Heart left ventricle (tissue), 13 donors: ENCODE measurements at regions not wholly inside any gene's neighbourhood (a gene's known extent, or its start where the extent isn't known, plus 50 kb on each side); places are given as distances from the start of the nearest gene placed in this dataset.

Source experiments
- CTCF ChIP-seq, 12 donors: fragments of 200-600 bp; sonication (generic) in 4 of 12; IDR thresholded peaks; one replicate each; pipeline versions ENCODE4 v1.5.0 to v1.8.0; 2018 to 2022; ENCODE audit warnings: antibody characterized with exemption in 12 of 12, mild to moderate bottlenecking in 5 of 12
- POLR2A ChIP-seq, 2 donors: fragments of 450-650 bp; IDR thresholded peaks; one replicate each; pipeline ENCODE4 v1.6.1; 2017; ENCODE audit warnings: antibody characterized with exemption in 2 of 2, mild to moderate bottlenecking in 2 of 2, moderate library complexity in 2 of 2
- donor health status: ischemic (EF 13 %, LVEDD 7.1; RV severe dilation, severe dysfunction).
- donor health status: DM: no; HTN: yes; CAD: no.
- donor health status: DM: no; HTN: no; CAD: no.
- donor health status: ischemic (EF 25% LVEDD 6.9; RV normal size, moderate dysfunction).
- donor health status: ischemic (EF 25% LVEDD 5.7; RV mildly dilated, moderate dysfunction).
- donor health status: ischemic (EF 35%, LVEDD 5.7; RV mildly dilated, moderate dysfunction).
- donor health status: nonischemic (EF 11% LVEDD 7.7; RV severe dilation, severe dysfunction).
- donor health status: DM: yes; HTN: yes; CAD: no.
- donor health status: PGD.
- donor health status: ischemic (EF 29% LVEDD 5.4; RV normal size, mild dysfunction).
- donor health status: nonischemic (EF 23%, LVEDD 6.1; RV moderate dilation, normal function).

- TF ChIP-seq CTCF (IDR thresholded peaks at IDR 0.05) (no peak), POLR2A (IDR thresholded peaks at IDR 0.05) (no peak)
Measured at GRCh38 chr10:33521904-33522303, 187.4 kb upstream of the NRP1 start.
